WTC11 (cell line): ENCODE measurements at regions not wholly inside any gene's neighbourhood (a gene's known extent, or its start where the extent isn't known, plus 50 kb on each side); places are given as distances from the start of the nearest gene placed in this dataset.

Source experiments
- ATAC-seq: fragments of 200-7000 bp; cut with Tn5 transposase; 2 replicates; pipeline ENCODE4 v1.10.0; 2021; ENCODE audit warnings: mild to moderate bottlenecking, moderate library complexity
- CTCF ChIA-PET: fragments of 300-600 bp; sonication (Branson Sonifier 250); formaldehyde crosslinking; loops from one replicate; lab custom pipeline; 2021; ENCODE audit warnings: antibody characterized with exemption; lab: Charles Lee
- POLR2A ChIA-PET: fragments of 350-600 bp; sonication (Branson Sonifier 250); formaldehyde crosslinking; loops from one replicate; lab custom pipeline; 2021; ENCODE audit warnings: antibody characterized with exemption; lab: Charles Lee
- DNase-seq: peaks from one replicate; pipeline ENCODE4 v3.0.0; 2021; ENCODE audit warnings: low spot score
- H3K27ac Mint-ChIP-seq: 2 replicates; pipeline ENCODE4 v1.8.0; 2021; ENCODE audit warnings: mixed read lengths
- H3K27me3 Mint-ChIP-seq: 2 replicates; pipeline ENCODE4 v1.8.0; 2021; ENCODE audit warnings: low read depth, mild to moderate bottlenecking, moderate library complexity, mixed read lengths
- H3K36me3 Mint-ChIP-seq: 2 replicates; pipeline ENCODE4 v1.8.0; 2021; ENCODE audit warnings: mixed read lengths
- H3K4me1 Mint-ChIP-seq: 2 replicates; pipeline ENCODE4 v1.8.0; 2022; ENCODE audit warnings: mixed read lengths
- H3K4me3 Mint-ChIP-seq: 2 replicates; pipeline ENCODE4 v1.8.0; 2021; ENCODE audit warnings: mild to moderate bottlenecking, moderate library complexity, mixed read lengths
- H3K9me3 Mint-ChIP-seq: 2 replicates; pipeline ENCODE4 v1.8.0; 2021; ENCODE audit warnings: mixed read lengths
- CDX4 ChIP-seq: fragments of 250-450 bp; sonication (Bioruptor Pico); IDR thresholded peaks from 2 replicates; pipeline ENCODE4 v1.9.0; 2021; ENCODE audit warnings: moderate library complexity, mild to moderate bottlenecking, inconsistent platforms, borderline replicate concordance
- ESRRA ChIP-seq: sonication (generic); formaldehyde crosslinking; IDR thresholded peaks from 2 replicates; pipeline ENCODE4 v1.8.1; 2022; ENCODE audit warnings: mild to moderate bottlenecking, missing genetic modification reagents, borderline replicate concordance
- FOXP1 ChIP-seq: sonication (generic); formaldehyde crosslinking; IDR thresholded peaks from 2 replicates; pipeline ENCODE4 v1.8.0; 2022; ENCODE audit warnings: missing genetic modification reagents, mild to moderate bottlenecking, moderate library complexity, borderline replicate concordance
- JUN ChIP-seq: sonication (generic); formaldehyde crosslinking; IDR thresholded peaks from 2 replicates; pipeline ENCODE4 v1.8.0; 2023; ENCODE audit warnings: mild to moderate bottlenecking, missing genetic modification reagents
- SMAD4 ChIP-seq: sonication (generic); formaldehyde crosslinking; IDR thresholded peaks from 2 replicates; pipeline ENCODE4 v1.8.0; 2022; ENCODE audit warnings: mild to moderate bottlenecking, missing genetic modification reagents
- STAT6 ChIP-seq: sonication (generic); formaldehyde crosslinking; conservative IDR thresholded peaks from 2 replicates; pipeline ENCODE4 v1.8.1; 2023; ENCODE audit warnings: mild to moderate bottlenecking, low read depth, missing genetic modification reagents, moderate library complexity
- TEAD1 ChIP-seq: sonication (generic); formaldehyde crosslinking; IDR thresholded peaks from 2 replicates; pipeline ENCODE4 v1.8.0; 2022; ENCODE audit warnings: mild to moderate bottlenecking, missing genetic modification reagents
- TP53 ChIP-seq: sonication (generic); formaldehyde crosslinking; IDR thresholded peaks from 2 replicates; pipeline ENCODE4 v1.8.1; 2023; ENCODE audit warnings: mild to moderate bottlenecking, missing genetic modification reagents
- USF2 ChIP-seq: sonication (generic); formaldehyde crosslinking; IDR thresholded peaks from 2 replicates; pipeline ENCODE4 v1.8.1; 2023; ENCODE audit warnings: mild to moderate bottlenecking, missing genetic modification reagents, moderate library complexity
- ZBTB43 ChIP-seq: sonication (generic); formaldehyde crosslinking; IDR thresholded peaks from 2 replicates; pipeline ENCODE4 v1.8.1; 2023; ENCODE audit warnings: mild to moderate bottlenecking, missing genetic modification reagents
- ZNF121 ChIP-seq: sonication (generic); formaldehyde crosslinking; IDR thresholded peaks from 2 replicates; pipeline ENCODE4 v1.8.0; 2023; ENCODE audit warnings: missing genetic modification reagents
- ZNF232 ChIP-seq: sonication (generic); formaldehyde crosslinking; IDR thresholded peaks from 2 replicates; pipeline ENCODE4 v1.8.0; 2022; ENCODE audit warnings: mild to moderate bottlenecking, missing genetic modification reagents
- ZNF416 ChIP-seq: fragments of 250-450 bp; sonication (Bioruptor Pico); IDR thresholded peaks from 2 replicates; pipeline ENCODE4 v1.9.0; 2021; ENCODE audit warnings: mild to moderate bottlenecking, inconsistent platforms
- ZNF512 ChIP-seq: sonication (generic); formaldehyde crosslinking; IDR thresholded peaks from 2 replicates; pipeline ENCODE4 v1.8.1; 2022; ENCODE audit warnings: missing genetic modification reagents, borderline replicate concordance
- TF ChIP-seq, protein P1 (sequence below): fragments of 250-450 bp; sonication (Bioruptor Pico); IDR thresholded peaks from 2 replicates; pipeline ENCODE4 v1.9.0; 2021; ENCODE audit warnings: mild to moderate bottlenecking, borderline replicate concordance
- TF ChIP-seq, protein P2 (sequence below): sonication (generic); formaldehyde crosslinking; conservative IDR thresholded peaks from 2 replicates; pipeline ENCODE4 v1.8.1; 2022; ENCODE audit warnings: mild to moderate bottlenecking, missing genetic modification reagents
- TF ChIP-seq, protein P3 (sequence below): fragments of 250-450 bp; sonication (Bioruptor Pico); IDR thresholded peaks from 2 replicates; pipeline ENCODE4 v2.1.2; 2022; ENCODE audit warnings: mild to moderate bottlenecking, moderate library complexity

GRCh38 chr3:82084824-82085223, 323.4 kb upstream of the GBE1 start (continued):
- TF ChIP-seq STAT6 (CRISPR knock-in tag) (no peak), ZNF232 (no peak), ZNF121 (CRISPR knock-in tag) (no peak)

DNA sequence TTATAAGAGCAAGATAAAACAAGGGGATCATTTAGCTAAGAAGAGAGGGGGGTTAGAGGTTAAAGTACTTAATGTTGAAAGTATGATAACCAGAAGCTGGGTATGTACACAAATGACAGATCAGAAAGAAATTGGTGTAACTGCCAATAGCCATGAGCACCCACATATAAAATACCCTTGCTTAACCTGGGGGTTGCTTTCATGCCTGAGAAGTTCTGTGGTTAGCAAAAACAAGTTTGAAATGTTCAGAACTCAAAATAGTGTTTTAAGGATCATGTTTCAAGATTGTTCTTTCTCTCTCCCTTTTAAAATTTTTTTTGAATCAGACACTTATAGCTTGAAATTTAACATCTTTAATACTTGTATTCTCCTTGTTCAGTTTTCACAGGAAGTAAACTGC, 321.4 kb upstream of the GBE1 start:
- H3K4me1 Mint-ChIP-seq: peaks cover 39% of the 10 kb centered on the region

More for the DNA sequence above, 321.4 kb upstream of the GBE1 start:
- no peak overlapping the region for H3K4me3 Mint-ChIP-seq
- H3K27me3 Mint-ChIP-seq: no peaks in the 10 kb centered on the region
- no peak for DNase-seq
- CTCF ChIA-PET: no interaction called here
- TF ChIP-seq JUN (CRISPR knock-in tag) (no peak), SMAD4 (no peak), CDX4 (CRISPR knock-in tag) (no peak), ZBTB43 (no peak), FOXP1 (CRISPR knock-in tag) (no peak), USF2 (CRISPR knock-in tag) (no peak), TP53 (CRISPR knock-in tag) (no peak), ESRRA (CRISPR knock-in tag) (no peak), ZNF512 (CRISPR knock-in tag) (no peak), ZNF416 (CRISPR knock-in tag) (no peak), TEAD1 (no peak)
- TF ChIP-seq, protein P1, sequence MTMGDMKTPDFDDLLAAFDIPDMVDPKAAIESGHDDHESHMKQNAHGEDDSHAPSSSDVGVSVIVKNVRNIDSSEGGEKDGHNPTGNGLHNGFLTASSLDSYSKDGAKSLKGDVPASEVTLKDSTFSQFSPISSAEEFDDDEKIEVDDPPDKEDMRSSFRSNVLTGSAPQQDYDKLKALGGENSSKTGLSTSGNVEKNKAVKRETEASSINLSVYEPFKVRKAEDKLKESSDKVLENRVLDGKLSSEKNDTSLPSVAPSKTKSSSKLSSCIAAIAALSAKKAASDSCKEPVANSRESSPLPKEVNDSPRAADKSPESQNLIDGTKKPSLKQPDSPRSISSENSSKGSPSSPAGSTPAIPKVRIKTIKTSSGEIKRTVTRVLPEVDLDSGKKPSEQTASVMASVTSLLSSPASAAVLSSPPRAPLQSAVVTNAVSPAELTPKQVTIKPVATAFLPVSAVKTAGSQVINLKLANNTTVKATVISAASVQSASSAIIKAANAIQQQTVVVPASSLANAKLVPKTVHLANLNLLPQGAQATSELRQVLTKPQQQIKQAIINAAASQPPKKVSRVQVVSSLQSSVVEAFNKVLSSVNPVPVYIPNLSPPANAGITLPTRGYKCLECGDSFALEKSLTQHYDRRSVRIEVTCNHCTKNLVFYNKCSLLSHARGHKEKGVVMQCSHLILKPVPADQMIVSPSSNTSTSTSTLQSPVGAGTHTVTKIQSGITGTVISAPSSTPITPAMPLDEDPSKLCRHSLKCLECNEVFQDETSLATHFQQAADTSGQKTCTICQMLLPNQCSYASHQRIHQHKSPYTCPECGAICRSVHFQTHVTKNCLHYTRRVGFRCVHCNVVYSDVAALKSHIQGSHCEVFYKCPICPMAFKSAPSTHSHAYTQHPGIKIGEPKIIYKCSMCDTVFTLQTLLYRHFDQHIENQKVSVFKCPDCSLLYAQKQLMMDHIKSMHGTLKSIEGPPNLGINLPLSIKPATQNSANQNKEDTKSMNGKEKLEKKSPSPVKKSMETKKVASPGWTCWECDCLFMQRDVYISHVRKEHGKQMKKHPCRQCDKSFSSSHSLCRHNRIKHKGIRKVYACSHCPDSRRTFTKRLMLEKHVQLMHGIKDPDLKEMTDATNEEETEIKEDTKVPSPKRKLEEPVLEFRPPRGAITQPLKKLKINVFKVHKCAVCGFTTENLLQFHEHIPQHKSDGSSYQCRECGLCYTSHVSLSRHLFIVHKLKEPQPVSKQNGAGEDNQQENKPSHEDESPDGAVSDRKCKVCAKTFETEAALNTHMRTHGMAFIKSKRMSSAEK (CRISPR knock-in tag): no peak
- TF ChIP-seq, protein P2, sequence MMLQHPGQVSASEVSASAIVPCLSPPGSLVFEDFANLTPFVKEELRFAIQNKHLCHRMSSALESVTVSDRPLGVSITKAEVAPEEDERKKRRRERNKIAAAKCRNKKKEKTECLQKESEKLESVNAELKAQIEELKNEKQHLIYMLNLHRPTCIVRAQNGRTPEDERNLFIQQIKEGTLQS (CRISPR knock-in tag): no peak
- TF ChIP-seq, protein P3, sequence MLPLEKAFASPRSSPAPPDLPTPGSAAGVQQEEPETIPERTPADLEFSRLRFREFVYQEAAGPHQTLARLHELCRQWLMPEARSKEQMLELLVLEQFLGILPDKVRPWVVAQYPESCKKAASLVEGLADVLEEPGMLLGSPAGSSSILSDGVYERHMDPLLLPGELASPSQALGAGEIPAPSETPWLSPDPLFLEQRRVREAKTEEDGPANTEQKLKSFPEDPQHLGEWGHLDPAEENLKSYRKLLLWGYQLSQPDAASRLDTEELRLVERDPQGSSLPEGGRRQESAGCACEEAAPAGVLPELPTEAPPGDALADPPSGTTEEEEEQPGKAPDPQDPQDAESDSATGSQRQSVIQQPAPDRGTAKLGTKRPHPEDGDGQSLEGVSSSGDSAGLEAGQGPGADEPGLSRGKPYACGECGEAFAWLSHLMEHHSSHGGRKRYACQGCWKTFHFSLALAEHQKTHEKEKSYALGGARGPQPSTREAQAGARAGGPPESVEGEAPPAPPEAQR (CRISPR knock-in tag): no peak
- H3K36me3 Mint-ChIP-seq: no peaks in the 10 kb centered on the region
- no peaks in the 10 kb centered on the region for H3K9me3 Mint-ChIP-seq
- ATAC-seq: no peak
- POLR2A ChIA-PET: no interaction called here
- H3K27ac Mint-ChIP-seq: no peak overlapping the region
